Activated naive CD4-positive, alpha-beta T cell treated with Interleukin-2 at 50 U/mL for 16 hours (primary cell): ENCODE measurements at regions not wholly inside any gene's neighbourhood (a gene's known extent, or its start where the extent isn't known, plus 50 kb on each side); places are given as distances from the start of the nearest gene placed in this dataset.

Experiments used
- DNase-seq: peaks from one replicate; pipeline ENCODE4 v3.0.0-alpha.2; 2020

DNA sequence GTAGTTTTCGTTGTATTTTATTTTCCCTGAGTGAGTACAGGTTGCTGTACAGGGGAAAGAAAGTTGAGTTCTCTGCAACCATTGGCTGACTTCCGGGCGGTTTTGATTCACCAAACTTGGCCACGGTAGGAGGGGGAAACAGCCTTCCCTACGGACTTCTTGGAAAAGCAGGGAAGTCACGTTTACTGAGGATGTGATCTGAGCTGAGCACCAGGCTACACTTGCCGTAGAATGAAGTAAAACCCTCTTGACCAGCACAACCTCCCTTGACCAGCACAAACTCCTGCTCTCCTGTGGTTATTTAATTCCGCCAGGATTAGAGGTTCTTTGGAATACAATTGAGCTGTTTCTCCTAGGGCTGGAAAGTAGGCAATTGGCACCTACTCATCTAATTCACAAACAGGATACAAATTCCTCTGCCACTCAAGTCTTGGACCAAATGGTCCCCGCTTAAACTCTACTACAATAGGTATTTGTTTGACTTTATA, 242.0 kb upstream of the RBFOX1 start:
- no peak for DNase-seq

DNA sequence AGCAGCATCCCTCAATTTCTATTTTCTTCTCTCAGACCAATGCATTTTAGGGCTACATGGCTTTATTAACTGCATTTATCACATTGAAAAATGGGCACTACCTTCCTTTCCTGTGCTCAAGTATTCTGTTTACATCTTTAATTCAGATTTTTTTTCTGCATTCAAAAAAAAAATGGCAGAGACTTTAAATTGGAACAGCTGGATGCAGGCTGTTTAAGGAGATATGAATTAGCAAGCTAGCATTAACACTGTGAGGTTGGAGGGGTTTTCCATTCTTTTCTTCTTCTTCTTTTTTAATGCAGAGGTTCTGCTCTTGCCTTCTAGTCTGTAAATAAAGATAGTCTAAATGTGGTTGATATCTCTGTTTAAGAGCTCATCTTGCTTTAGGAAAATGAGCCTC, 242.9 kb upstream of the RBFOX1 start:
- no peak for DNase-seq

DNA sequence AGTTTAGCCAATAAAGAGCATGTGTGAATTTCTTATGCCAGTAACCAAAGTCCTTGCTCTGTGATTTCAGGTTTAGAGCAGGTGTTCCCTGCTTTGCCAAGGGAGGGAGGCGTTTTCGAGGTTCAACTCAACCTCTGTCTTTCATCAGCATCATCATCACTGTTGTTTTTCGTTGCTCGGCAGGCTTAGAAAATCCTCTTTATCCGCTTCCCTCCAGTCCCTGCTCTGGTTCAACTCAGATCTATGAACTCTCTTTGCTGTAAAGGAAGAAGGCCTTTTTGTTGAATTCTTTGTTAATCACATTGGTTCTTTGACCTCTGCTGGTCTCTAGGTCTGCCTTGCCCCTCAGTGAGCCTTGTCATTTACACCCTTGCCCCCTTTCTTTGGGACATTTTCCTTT, 243.9 kb upstream of the RBFOX1 start:
- no peak for DNase-seq

DNA sequence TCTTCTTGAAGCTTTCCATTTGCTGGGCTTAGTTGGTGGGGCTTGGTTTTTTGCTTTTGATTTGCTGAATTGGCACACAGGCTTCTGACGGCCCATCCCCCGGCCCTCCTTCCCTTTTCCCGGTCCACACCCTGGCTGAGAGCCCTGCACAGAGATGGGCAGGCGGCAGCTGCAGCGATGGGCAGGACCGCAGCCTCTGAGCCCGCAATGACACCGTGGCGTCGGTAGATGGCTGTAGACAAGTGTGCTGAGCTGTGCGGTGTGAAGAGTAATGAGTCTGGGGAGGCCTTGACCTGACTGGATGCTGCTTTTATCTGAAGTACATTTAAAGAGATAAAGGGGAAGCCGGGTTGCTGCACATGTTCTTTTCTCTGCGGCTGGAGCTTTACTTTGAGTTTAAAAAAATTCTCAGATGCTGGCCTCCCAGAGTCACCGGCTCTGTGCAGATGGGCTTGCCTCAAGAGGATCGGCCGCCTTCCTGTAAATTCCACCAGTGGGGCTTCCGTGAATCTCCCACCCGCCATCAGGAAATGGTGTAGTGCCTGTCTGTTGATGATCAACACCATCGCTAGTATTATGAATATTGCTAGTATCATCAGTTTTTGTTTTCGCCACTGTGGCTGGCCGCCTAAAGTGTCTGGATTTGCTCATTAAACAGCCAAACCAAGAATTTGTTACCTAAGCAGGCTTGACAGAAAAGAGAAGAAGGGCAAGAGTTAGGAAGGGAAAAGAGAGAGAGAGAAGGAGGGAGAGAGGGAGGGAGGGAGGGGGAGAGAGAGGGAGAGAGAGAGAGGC, 245.6 kb upstream of the RBFOX1 start:
- no peak for DNase-seq

DNA sequence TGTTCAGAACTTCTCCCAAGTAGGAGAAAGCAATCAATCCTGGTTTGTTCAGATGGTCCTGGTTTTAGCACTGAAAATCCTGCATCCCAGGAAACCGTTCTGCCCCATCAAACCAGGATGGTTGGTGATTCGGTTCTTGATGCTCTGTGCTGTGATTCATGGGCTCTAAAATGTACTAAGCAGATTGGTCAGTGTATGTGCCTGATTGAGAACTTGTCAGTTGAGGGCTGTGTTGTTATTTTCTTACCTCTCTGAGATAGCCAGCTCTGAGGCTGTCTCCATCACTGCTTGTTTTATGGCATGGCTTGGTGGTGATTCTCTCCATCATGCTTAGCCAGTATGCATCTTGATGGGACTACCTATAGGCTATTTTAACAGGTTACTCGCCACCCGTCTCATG, 246.9 kb upstream of the RBFOX1 start:
- DNase-seq = no peak

DNA sequence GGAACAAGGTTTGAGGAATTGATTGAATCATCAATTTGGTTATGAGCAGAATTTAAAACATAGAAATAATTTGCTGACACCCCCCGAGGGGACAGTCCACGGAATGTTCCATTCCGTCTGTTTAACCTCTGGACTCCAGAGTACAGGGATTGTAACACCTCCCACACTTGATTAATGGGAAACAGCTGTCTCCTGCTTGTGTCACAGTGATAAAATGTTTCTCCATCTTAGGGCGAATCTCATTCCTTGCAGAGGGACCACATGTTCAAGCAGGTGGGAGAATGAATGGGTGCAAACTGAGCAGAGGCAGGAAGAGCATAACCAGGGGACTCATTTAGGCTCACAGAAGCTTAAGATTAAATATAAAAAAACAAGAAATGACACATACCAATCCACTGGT, 249.5 kb upstream of the RBFOX1 start:
- DNase-seq = no peak

DNA sequence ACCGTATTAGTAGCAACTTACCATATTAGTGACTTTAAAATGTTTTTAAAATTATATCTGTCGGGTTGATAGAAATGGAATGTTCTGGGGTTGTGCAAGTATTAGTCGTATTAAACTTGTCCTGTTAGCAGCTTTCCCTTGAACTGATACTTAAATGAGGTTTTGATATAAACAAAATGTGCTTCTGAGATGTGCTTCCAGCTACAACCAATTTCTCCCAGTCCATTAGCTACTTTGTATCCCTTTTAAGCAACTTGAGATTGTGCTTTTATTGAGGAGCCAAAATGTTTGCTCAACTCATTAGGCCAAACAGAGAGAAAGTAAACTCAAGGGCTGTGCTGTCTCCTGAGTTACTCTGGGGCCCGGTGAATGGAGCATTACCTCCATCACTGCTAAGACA, 255.0 kb upstream of the RBFOX1 start:
- DNase-seq = no peak

DNA sequence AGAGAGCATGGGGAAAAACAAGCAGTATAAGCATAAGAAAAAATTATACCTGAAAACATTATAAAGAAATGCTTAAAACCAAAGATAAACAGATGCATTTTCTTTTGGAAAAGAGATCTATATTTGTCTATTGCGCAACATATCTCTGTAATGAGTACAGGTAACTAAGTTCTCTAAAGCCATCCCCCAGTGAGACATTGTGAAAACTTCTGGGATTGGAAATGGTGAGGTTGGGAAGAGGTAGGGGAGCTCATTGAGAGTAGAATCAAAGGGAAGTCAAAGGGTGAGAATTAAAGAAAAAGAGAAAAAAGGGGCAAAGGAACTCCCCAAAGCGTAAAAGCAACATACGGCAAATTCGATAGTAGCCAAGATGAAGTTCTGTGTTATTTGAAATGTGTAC, 257.9 kb upstream of the RBFOX1 start:
- DNase-seq = no peak

DNA sequence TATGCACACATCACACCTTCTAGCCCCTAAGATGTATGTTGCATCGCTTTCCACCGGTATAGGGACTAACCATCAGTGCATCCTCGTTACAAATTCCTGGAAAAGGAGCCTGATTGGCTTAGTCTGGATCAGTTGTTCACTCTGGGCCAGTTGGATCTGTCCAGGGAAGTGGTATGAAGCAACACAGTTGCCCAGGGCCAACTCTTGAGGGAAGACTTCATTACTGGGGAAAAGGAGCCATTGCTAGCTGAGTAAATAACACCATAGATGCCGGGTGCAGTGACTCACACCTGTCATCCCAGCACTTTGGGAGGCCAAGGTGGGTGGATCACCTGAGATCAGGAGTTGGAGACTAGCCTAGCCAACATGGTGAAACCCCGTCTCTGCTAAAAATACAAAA, 275.2 kb upstream of the RBFOX1 start:
- DNase-seq = no peak

DNA sequence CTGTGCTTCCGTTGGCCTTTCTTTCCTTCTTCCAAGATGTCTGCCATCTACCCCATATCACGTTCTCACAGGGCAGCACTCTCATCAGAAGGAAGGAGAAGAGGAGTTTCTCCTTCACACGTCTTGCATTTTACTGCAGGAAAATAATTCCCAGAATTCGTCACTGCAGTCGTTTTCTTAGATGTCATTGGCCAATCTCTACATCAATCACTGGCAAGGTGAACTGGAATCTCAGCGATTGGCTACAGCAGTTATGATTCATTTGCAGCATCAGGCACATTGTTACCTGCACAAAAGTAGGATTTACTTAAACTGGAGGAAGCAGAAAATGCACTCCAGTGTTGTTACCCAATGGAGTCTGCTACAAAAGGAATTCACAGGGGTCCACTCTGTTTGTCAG, 277.2 kb upstream of the RBFOX1 start:
- DNase-seq = no peak

DNA sequence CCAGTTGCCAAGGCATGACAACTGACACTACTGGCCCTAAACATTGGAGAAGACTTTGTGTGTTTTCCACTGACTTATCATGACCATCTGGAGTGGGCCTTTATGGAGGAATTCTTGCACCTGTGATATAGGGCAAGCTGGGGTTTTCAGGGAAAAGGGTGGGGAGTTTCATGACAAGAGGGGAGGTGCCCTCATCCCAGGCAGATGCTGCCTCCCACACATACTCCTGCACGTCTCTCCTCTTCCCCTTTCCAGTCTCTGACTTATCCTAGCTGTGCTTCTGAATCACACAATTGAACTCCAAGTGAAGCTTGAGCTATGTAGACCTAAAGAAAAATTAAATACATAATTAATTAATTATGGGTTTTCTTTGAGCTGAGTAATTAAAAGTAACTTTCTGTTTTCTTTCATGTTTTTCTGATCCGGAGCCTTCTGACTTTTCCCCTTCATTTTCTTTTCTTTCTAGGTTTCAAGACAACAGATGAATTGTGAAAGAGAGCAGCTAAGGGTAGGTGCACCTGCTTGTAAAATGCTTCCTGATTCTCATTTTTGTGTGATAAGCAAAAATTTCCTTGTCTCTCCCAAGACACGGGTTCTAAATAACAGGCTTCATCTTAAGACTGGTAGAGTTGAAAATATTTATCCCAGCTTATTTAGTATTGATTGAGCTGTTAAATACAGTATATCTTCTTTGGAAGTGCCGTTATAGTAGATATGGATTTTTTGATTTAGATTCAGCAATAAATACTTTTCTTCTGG, 280.9 kb upstream of the RBFOX1 start:
- no peak for DNase-seq

DNA sequence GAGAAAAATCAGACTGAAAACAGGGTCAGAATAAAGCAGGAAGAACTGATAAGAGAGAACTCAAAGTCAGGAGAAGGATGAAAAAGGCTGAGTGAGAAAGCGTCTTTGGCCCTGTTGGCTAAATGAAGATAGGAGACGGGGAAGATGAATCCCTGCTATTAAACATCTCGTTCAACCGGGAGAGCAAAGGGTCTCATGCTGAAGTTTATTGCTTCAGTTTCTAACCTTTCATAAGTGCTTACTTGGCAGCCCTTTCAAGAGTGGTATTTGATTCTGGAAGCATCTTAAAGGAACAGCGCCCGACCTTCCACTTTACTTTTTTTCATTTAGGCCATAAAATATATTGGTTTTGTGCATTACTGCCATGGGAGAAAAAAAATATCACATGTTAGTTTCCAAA, 288.3 kb upstream of the RBFOX1 start:
- DNase-seq = no peak

DNA sequence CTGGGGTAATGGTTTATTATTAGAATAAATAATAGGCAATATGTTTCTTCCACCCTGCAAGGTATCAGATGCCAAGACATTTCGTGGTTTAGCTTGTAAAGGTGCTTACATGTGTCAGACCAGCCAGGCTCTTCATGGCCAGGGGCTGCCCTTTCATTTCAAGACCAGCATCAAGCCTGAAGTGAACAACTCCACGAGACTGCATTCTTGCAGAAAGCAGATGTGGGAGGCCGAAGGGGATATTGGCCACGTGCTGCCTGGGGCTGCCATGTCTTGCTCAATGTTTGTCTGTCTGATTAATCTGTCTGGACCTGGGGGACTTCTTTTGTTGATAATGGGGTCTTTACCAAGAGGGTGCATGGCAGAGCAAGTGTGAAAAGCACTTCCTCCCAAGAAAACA, 294.2 kb upstream of the RBFOX1 start:
- no peak for DNase-seq

DNA sequence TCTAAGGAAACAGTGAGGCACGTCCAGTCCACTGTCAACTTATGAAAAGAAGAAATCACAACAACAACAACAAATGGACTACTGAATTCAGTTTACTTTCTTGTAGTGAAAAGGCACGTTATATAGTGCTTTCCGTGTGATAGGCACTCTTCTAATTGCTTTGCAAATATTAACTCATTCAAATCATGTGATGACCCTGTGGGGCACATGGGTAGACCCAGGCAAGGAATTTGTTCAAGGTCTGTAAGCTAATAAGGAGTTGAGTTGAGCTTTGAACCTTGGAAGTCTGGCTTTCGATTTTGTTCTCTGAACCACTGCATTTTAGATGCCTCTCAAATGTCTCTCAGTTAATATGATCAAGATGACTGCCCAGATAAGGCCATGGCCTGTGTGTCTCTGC, 295.1 kb upstream of the RBFOX1 start:
- DNase-seq = no peak

DNA sequence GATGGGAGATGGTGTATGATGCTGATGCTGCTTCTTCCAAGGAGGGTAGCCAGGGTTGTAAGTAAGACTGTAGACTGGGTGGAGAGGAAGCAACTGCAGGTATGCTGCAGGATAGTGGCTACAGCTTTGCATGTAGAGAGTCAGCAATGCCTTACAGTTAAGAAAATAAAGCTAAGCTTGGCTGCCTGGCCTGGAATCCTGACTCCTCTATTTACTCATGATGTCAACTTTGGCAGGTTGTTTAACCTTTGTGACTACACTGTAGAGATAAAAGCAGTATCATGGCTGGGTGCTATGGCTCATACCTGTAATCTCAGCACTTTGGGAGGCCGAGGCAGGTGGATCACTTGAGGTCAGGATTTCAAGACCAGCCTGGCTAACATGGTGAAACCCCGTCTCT, 301.6 kb upstream of the RBFOX1 start:
- DNase-seq = no peak

DNA sequence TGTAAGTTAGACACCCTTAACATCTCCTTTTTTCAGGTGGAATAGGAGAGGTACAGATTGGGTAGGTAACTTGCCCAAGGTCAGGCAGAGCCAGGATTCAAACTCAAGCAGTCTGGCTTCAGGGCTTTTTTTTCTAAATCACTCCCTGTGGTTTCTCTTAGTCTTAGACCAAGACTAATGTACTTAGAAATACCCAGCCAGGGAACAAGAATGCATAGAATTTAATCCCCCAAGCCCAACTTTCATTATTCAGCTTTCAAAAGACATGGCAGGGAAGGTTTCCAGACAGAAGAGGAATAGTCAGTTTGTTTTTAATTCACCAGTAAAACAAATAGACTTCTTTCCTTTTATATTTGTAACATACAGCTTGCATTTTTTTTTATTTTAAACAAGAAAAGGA, 305.2 kb upstream of the RBFOX1 start:
- DNase-seq = no peak

DNA sequence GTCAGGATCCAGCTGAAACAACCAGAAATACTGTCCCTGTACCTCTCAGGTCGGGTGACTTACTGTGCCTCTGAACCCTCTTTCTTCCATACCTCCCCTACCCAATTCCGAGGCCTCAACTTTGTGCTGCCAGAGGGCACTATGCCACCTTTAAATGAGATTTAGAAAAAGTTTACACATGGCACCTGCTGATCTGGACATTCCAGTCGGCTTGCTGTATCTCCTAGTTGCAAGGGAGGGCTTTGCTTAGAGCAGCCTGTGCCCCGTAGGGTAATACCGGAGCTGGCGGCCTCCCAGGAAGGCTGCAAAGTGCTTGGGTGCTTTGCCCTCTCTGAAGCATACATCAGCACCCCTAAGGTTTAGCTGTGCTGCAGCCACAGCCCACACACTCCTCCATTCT, 306.0 kb upstream of the RBFOX1 start:
- DNase-seq = no peak

DNA sequence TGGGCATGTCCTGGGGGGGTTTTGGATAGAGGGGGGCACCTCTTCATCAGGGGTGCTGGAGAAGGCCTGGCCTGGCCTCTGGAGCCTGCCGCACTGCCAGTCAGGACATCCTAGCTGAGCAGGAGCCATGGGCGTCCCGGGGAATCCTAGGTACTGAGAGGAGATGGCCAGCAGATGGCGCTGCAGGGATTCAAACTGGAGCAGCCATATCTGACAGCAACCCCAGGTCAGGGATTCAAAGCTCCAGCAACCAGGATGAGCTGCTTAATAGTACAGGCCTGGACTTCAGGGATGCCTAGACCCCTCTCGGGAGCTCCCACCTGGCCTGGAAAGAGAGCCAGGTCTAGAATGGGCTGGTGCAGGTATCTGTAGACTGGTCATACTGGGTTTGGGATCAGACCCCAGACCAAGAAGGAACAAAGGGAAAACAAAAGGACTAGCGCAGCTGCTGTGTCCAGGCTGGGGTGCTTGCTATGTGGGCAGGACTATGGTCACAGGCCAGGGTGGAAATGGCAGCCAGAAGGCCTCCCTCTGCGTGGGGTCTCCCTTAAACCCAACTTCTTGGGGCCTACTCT, 306.9 kb upstream of the RBFOX1 start:
- no peak for DNase-seq

DNA sequence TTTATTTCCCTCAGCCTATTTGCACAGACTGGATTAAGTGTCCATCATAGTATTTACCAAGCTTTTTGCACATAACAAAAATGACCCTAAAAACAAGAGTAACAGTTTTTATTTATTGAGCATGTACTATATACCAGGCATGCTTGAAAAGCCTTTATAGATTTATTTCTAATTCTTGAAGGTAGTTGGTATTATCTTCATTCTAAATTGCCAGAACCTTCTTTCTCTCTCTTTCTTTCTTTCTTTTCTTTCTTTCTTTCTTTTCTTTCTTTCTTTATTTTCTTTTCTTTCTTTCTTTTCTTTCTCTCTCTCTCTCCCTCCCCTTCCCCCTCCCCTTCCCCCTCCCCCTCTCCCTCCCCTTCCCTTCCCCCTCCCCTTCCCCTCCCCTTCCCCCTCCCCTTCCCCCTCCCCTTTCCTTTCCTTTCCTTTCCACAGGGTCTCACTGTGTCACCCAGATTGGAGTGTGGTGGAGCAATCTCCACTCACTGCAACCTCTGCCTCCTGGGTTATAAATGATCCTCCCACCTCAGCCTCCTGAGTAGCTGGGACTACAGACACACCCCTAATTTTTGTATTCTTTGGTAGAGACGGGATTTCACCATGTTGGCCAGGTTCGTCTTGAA, 310.9 kb upstream of the RBFOX1 start:
- no peak for DNase-seq

DNA sequence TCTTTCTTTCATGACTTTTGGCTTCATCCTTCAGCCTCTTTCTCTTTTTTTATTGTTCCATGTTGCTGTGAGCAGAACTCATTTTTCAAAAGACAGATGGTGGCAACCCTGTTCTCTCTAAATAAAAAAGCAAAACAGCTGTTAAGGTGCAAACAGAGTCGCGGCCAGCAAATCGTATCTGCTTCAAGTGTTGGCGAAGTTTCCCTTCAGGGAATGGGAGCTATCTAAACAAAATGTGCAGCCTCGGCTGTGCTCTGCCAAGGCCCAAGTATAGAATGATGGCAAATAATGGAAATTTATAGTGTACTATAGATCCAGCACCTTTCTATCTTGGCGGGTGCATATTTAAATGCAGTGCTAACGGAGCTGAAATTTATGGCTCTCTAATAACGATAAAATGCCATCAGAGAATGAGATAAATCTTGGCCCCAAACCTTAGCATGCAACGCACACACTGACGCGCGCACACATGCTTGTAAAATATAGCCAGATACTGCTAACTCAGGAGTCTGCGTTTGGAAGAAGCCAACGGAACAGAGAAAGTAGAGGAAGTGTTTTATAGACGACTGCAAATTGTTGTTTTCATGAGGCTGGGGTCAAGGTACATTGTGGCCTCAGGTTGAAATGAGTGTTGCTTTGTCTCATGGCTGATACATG, 315.5 kb upstream of the RBFOX1 start:
- DNase-seq = no peak

DNA sequence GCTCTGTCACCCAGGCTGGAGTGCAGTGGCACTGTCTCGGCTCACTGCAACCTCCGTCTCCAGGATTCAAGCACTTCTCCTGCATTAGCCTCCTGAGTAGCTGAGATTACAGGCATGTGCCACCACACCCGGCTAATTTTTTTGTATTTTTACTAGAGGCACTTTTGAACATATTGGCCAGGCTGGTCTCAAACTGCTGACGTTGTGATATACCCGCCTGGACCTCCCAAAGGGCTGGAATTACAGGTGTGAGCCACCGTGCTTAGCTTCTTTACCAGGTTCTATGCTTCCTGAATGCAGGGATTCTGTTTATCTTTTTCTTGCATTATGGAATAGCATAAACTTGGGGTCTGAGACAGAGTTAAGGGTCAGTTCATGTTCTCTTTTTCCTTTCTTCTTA, 317.9 kb upstream of the RBFOX1 start:
- no peak for DNase-seq

DNA sequence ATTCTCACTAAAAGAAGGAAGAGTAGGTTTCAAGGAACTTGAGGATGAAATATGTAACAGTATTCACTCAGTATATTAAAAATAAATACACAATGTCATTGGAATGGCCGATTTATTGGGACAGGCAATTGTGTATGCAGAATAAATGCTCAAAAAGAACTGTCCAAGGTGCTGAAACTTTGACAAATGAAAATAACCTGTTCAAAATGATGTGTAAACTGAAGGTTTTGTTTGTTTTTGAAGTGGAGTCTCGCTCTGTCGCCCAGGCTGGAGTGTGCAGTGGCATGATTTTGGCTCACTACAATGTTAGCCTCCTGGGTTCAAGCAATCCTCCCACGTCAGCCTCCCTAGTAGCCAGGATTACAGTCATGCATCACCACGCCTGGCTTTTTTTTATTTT, 318.7 kb upstream of the RBFOX1 start:
- no peak for DNase-seq

DNA sequence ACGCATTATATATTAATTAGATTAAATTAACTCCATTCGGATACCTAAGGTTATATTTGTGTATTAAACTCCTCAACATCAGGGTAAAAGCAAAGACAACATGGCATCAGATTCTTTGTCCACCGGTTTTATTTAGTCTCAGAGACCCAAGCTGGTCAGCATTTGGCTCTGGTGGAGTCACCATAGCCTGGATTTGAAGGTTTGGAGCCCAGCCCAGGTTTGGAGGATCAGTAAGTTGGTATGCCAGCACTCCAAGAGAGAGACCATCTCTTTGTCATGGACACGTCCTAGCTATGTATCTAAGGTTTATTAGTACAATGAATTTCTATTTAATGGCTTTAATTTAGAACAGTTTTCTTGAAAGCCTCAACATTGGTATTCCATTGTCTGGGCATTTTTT, 328.4 kb upstream of the RBFOX1 start:
- DNase-seq = no peak
